Glomerular endothelial cell (primary cell): ENCODE measurements at regions not wholly inside any gene's neighbourhood (a gene's known extent, or its start where the extent isn't known, plus 50 kb on each side); places are given as distances from the start of the nearest gene placed in this dataset.
"Not testable (repeated sequence)": the region's sequence is repeated elsewhere in the genome, so short reads cannot be mapped to it uniquely, and the experiment has no call there.

Experiments used
- DNase-seq: peaks from one replicate; pipeline ENCODE4 v3.0.0-alpha.2; 2011; ENCODE audit warnings: low read depth, low spot score; ENCODE audit errors: extremely low read depth

- no peak for DNase-seq
Observed at GRCh38 chr12:11978726-11979384, 91.9 kb upstream of the BCL2L14 start.

GRCh38 chr12:11980115-11980514 lies 90.6 kb upstream of the BCL2L14 start:
- no peak for DNase-seq

DNA sequence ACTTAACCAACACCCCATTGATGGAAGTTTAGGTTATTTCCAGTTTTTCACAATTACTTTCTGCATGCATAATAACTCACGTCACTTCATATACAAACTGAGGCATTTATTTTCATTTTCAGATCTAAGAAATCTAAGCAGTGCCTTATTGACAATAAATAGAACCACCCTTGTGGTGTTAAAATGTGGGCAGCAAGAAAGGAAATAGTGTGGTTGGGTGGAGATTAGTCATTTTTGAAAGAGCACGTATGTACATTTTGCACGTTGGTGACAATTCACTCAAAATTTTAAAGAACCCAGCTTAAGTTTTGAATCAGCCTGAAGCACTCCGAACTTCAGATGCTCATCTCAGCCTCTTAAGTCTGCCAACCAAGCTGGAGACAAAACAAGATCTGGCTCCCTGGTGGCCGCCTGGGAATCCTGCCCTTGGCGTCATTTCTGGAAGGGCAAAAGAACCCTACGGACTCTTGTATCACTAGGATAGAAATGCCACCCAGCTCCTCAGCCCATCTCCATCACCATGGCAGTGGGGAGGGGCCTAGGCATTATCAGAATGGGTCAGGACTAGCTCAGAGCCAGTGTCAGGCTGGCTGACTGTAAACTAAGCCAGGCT lies 89.5 kb upstream of the BCL2L14 start:
- DNase-seq: no peak

- no peak for DNase-seq
Observed at GRCh38 chr12:11984417-11984816, 86.3 kb upstream of the BCL2L14 start.

DNA sequence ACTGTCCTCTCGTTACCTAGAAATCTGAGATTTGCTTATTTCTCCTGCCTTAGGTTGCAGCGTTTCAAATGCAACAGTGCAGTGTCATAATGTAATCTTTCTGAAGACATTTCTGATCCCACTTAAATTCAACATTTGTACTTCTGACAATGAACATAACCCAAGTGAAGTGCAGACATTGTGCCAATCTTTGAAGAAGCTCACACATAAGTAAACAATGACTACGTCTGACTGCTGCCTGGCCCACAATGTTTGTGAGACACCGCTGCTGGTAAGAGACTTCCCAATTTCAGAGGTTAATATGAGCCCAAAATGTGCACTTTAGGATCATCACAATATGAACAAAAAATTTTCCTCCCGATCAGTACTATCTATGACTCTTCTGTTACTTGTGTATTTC lies 84.6 kb upstream of the BCL2L14 start:
- no peak for DNase-seq

- no peak for DNase-seq
Observed at GRCh38 chr12:11987901-11988300, 82.8 kb upstream of the BCL2L14 start.

GRCh38 chr12:11991604-11992003 lies 79.1 kb upstream of the BCL2L14 start:
- DNase-seq: no peak

- no peak for DNase-seq
Observed at GRCh38 chr12:11992515-11992914, 78.2 kb upstream of the BCL2L14 start.

DNA sequence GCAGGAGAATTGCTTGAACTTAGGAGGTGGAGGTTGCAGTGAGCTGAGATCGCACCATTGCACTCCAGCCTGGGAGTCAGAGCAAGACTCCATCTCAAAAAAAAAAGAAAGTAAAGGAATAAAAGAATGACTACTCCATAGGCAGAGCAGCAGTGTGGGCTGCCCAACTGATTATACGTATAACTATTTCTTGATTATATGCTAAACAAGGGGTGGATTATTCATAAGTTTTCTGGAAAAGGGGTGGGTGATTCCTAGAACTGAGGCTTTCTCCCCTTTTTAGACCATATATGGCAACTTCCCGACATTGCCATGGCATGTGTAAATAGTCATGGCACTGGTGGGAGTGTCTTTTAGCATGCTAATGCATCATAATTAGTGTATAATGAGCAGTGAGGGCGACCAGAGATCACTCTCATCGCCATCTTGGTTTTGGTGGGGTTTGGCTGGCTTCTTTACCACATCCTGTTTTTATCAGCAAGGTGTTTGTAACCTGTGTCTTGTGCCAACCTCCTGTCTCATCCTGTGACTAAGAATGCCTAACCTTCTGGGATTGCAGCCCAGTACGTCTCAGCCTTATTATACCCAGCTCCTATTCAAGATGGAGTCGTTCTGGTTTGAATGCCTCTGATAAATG lies 72.3 kb upstream of the BCL2L14 start:
- DNase-seq: not testable (repeated sequence)

- DNase-seq: no peak
Observed at GRCh38 chr12:11998944-11999315, 71.8 kb upstream of the BCL2L14 start.

DNA sequence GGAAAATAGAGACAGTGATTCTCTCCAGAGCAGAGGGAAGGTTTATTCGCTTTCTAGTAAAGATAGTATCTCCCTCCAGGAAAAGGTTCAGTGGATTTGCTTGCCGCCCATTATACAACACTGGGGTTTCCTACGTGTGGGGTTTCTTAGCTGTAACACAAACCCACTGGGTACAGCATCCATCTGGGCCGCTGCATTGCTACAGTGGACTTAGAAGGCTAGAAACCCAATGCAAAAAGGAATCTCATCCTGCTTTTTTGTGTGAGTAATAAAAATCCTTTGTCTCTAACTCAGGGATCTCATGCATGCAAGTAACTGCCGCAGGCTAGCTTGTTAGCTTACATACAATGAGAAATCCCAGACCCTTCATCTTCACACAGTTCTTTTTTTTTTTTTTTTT lies 67.1 kb upstream of the BCL2L14 start:
- no peak for DNase-seq

DNA sequence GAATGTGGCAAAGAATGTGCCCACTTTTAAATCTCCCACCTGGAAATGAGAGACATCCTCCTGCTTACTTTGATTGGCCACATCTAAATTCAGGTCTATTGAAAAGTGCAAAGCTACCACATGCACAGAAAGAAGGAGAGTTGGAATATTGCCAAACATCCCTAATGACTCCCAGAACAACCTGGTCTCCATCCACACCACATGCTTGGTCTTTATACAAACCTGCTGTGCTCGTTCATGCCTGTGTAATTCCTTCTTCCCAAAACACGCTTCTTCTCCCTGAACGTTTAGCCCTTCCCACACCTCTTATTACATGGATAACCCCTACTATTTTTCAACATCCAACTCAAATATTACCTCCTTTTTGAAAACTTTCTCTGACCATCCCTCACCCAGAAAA lies 66.2 kb upstream of the BCL2L14 start:
- no peak for DNase-seq

DNA sequence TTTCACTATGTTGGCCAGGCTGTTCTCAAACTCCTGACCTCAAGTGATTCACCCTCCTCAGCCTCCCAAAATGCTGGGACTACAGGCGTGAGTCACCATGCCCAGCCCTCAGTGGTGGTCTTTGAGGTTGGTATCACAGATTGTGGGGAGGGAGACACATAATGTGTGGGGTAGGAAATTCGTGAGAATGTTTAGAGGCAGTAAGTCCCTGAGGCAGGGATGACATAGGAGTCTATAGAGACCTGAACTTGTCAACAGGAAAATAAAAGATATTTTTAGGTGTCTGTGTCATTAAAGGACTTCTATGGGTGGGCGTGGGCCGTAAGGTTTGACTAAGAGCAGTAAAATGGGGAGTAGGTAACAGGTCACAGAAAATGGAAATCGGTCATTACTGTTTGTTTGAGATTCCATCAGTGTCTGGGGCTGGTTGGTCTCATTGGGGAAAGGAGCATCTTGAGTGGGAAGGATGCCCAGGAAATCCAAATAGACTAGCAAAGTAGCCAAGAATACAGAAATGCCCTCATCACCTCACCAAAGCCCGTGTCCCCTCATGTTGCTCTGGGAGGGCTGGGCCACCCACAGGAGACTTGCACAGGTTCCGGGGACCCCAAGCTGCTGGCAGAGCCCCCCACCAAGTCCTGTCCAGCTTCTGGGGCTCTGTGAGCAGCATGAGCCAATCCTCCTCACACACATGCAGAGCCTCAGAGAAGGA lies 63.6 kb upstream of the BCL2L14 start:
- no peak for DNase-seq

DNA sequence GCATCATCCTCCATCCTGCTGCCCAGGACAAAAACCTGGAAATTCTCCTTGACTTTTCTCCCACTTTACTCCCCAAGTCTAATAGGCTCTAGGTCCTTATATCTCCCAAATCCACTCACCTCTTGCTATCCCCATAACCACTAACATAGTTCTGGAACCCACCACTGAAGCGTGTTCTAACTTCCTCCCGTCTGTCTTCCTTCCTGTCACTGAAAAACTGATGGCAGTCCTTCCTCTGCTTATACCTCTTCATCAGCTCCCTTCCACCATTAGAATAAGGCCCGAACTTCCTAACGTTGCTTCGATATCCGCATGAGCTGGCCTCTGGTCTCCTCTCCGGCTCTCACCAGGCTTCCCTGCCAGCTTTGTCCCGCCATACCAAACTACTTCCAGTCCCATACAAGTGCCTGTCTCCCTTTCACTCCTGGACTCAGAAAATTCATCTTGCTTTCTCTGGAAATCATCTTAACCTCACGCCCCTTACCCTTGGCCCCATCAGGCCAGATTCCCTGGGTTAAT lies 63.0 kb upstream of the BCL2L14 start:
- DNase-seq: no peak

GRCh38 chr12:12008232-12008850 lies 62.4 kb upstream of the BCL2L14 start:
- no peak for DNase-seq

DNA sequence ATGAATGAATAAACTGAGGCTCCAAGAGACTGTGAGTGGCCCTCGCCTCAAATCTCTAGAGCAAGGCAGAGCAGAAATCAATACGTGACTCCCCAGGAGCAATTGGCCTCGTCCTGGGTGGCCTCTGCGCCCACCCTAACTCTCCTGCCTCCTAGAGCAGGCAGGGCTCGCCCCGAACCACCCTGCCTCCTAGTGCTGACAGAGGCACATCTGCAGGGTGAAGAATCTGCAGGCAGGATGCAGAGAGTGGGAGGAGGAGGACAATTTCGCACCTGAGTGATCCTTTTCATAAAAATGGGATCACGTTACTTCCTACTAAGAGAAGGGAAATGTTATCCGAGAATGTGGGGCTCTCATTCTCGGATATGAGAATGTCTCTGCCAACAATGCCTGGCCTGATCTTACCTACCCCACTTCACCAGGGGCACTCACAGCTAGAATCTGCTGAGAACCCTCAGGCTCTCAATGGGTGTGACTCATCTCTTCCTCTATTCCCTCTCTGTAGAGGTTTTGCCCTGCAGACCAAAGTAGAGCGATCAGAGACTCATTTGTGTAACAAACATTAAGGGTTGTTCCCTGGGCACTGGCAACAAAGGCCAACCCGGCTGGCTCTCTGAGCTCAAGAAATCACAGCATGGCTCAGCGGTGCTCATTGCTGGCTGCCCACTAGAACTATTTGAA lies 61.7 kb upstream of the BCL2L14 start:
- DNase-seq: no peak

- not testable (repeated sequence) for DNase-seq
Observed at GRCh38 chr12:12009749-12010276, 60.9 kb upstream of the BCL2L14 start.

DNA sequence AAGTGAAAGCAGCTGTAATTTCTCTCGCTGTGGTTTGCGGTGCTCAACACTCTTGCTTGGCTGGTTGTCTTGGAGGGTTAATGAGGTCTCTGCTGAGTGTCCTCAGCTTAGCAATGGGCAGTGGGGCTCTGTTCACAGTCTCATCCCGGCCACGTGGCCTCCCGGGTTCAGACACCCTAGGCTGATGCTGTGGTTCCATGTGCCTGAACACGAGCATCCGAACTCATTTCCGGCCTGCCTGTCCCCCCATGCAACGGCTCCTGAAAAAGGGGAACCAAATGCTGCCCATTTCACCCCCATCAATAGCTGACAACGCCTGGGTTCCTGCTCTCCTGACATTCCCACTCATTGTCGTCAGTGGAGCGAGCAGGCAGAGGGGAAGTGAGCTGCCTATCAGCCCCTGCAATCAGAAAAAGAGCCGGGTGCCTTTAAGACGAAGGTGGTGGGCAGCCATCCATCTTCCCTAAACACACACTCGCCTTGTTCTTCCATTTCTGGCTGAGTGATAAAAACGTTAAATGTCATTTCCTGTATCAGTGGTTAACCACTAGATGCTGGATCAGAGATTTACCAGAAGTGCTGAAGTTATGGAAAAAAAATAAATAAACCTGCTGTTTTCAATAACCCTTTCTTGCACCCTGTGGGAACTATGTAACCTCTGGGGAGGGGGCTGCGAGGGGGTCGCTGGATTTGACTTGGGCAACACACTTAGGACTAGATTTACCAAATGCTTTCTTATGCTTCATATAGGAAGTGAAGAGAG lies 60.3 kb upstream of the BCL2L14 start:
- no peak for DNase-seq

DNA sequence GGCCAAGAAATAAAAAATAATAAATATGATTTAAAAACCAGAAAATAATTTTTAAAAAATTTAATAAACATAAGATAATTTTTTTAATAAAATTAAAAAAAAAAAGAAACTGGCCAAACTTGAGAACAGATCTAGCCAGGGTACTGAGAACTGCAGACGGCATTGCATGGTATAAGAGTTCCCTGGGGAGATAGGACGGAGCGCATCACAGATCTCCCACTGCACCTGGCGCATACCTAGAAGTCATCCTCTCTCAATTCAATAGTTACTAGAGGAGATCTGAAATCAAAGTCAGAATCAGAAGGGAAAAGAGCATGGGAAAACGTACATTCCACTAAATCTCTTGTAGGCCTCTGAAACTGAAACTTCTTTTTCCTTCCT lies 58.9 kb upstream of the BCL2L14 start:
- DNase-seq: no peak
